ENCODE measurements at regions not wholly inside any gene's neighbourhood (a gene's known extent, or its start where the extent isn't known, plus 50 kb on each side); places are given as distances from the start of the nearest gene placed in this dataset.
"Not testable (repeated sequence)": the region's sequence is repeated elsewhere in the genome, so short reads cannot be mapped to it uniquely, and the experiment has no call there.

DNA sequence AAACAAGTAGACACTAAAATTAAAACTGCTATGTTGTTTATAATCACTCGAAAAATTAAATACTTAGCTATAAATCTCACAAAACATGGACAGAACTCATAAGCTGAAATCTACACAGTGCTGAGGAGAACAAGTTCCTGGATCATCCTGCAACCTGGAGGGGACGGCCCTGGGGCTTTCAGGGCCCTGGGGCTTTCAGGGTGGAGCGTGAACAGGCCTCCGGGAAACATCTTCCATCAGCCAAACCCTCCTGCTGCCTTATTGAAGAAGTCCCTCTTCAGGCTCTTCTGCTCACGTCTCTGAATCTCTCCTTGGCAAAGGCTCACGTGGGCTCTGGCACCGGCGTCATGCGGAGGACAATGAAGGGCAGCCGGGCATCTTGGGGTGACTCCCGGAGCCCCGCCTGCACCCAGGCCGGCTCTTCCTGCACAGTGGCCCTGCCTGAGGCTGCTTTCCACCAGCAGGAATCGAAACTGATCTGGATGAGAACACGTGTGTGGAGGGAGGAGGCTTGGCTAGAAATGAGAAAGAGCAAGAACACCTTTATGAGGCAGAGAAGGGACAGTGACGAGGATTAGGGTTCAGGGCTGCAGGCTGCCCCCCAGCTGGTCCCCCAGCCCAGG, 127.3 kb downstream of the CDRT15L2 start:
- ChIA-PET POLR2A (no interaction called here), CTCF (no interaction called here)
- H3K27me3 Mint-ChIP-seq (ENCODE audit: insufficient read depth, unreplicated experiment), result peaks cover 11% of the 10 kb centered on the region
- TF ChIP-seq, protein P1, sequence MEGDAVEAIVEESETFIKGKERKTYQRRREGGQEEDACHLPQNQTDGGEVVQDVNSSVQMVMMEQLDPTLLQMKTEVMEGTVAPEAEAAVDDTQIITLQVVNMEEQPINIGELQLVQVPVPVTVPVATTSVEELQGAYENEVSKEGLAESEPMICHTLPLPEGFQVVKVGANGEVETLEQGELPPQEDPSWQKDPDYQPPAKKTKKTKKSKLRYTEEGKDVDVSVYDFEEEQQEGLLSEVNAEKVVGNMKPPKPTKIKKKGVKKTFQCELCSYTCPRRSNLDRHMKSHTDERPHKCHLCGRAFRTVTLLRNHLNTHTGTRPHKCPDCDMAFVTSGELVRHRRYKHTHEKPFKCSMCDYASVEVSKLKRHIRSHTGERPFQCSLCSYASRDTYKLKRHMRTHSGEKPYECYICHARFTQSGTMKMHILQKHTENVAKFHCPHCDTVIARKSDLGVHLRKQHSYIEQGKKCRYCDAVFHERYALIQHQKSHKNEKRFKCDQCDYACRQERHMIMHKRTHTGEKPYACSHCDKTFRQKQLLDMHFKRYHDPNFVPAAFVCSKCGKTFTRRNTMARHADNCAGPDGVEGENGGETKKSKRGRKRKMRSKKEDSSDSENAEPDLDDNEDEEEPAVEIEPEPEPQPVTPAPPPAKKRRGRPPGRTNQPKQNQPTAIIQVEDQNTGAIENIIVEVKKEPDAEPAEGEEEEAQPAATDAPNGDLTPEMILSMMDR (IDR thresholded peaks at IDR 0.05; ENCODE audit: unreplicated experiment), result no peak
- H3K36me3 Mint-ChIP-seq (ENCODE audit: insufficient read depth, unreplicated experiment), result no peaks in the 10 kb centered on the region
- BruUV-seq (replicated peaks), result no TSS peak
- H3K4me3 Mint-ChIP-seq (ENCODE audit: unreplicated experiment), result no peak overlapping the region
- peak; percentile 15 for DNase-seq (ENCODE audit: unreplicated experiment)
- intact Hi-C loops (cut with micrococcal nuclease), result no loop called here
- no peaks in the 10 kb centered on the region for H3K9me3 Mint-ChIP-seq (ENCODE audit: unreplicated experiment)
- no peak overlapping the region for H3K27ac Mint-ChIP-seq (ENCODE audit: low read depth, unreplicated experiment)
- peaks cover 7% of the 10 kb centered on the region for H3K4me1 Mint-ChIP-seq (ENCODE audit: insufficient read depth, unreplicated experiment)

DNA sequence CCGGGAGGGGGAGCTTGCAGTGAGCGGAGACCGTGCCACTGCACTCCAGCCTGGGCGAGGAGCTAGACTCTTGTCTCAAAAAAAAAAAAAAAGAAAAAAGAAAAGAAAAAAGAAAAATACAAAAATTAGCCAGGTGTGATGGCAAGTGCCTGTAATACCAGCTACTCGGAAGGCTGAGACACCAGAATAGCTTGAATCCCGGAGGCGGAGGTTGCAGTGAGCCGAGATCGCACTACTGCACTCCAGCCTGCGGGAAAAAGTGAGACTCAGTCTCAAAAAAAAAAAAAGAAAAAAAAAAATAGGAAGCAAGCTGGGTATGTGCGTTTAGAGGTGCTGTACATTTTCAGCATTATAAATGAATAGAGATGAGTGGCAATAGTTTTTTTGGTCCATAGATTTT, 129.3 kb downstream of the CDRT15L2 start:
- CTCF ChIA-PET, result interaction anchor here (0.6 kb wide), 1 partner anchor 34 kb away, joined by 3 read pairs; no protein-coding TSS in a partner anchor
- POLR2A ChIA-PET; intact Hi-C loops (cut with micrococcal nuclease); H3K4me1 Mint-ChIP-seq (ENCODE audit: insufficient read depth, unreplicated experiment); DNase-seq (ENCODE audit: unreplicated experiment); H3K36me3 Mint-ChIP-seq (ENCODE audit: insufficient read depth, unreplicated experiment); H3K27ac Mint-ChIP-seq (ENCODE audit: low read depth, unreplicated experiment); H3K9me3 Mint-ChIP-seq (ENCODE audit: unreplicated experiment); BruUV-seq (replicated peaks); H3K4me3 Mint-ChIP-seq (ENCODE audit: unreplicated experiment): not testable (repeated sequence)
- H3K27me3 Mint-ChIP-seq (ENCODE audit: insufficient read depth, unreplicated experiment), result peaks cover 11% of the 10 kb centered on the region

DNA sequence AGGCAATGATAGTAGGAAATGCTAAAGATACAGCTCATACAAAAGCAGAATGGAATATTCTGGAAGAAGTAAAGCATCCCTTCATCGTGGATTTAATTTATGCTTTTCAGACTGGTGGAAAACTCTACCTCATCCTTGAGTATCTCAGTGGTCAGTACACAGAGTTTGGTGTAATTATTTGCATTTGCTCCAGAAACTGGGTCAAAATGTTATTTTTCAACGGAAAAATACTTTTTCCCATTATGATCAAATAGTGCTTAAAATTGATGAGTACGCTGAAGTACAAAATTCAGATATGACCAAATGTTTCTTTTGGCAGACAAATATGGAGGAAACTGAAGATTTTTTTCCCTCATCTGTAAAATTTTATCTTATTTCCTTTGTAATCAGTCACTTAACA, 137.0 kb downstream of the CDRT15L2 start:
- H3K27ac Mint-ChIP-seq (ENCODE audit: low read depth, unreplicated experiment); H3K4me1 Mint-ChIP-seq (ENCODE audit: insufficient read depth, unreplicated experiment); POLR2A ChIA-PET; intact Hi-C loops (cut with micrococcal nuclease); CTCF ChIA-PET; H3K27me3 Mint-ChIP-seq (ENCODE audit: insufficient read depth, unreplicated experiment); BruUV-seq (replicated peaks); DNase-seq (ENCODE audit: unreplicated experiment); H3K36me3 Mint-ChIP-seq (ENCODE audit: insufficient read depth, unreplicated experiment); H3K9me3 Mint-ChIP-seq (ENCODE audit: unreplicated experiment); H3K4me3 Mint-ChIP-seq (ENCODE audit: unreplicated experiment): not testable (repeated sequence)

DNA sequence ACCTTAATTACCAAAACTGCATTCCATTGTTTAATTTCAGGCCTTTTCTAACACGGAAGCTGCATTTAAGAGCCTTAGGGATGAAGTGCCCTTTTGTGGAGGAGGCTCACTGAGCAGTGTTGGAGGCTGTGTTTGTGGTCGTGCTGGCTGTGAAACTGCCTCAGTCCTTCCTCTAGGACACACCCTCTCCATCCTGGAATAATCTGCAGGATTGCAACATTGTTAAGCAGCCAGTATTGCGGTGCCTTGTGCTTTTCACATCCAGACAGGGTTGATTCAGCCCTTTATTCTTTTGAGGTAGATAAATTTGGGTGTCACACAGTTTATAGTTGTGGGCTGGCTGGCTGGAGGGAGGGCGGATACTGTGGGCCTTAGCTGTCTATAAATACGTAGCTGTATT, 141.6 kb downstream of the CDRT15L2 start:
- ChIA-PET CTCF (interaction anchor here (1.0 kb wide), 1 partner anchor 12 kb away, joined by 3 read pairs; no protein-coding TSS in a partner anchor), POLR2A (no interaction called here)
- intact Hi-C loops (cut with micrococcal nuclease), result no loop called here
- H3K4me1 Mint-ChIP-seq (ENCODE audit: insufficient read depth, unreplicated experiment), result peaks cover 6% of the 10 kb centered on the region
- DNase-seq (ENCODE audit: unreplicated experiment), result peak; percentile 55
- no peaks in the 10 kb centered on the region for H3K9me3 Mint-ChIP-seq (ENCODE audit: unreplicated experiment)
- H3K4me3 Mint-ChIP-seq (ENCODE audit: unreplicated experiment), result no peak overlapping the region
- peaks cover 11% of the 10 kb centered on the region for H3K27me3 Mint-ChIP-seq (ENCODE audit: insufficient read depth, unreplicated experiment)
- no peak overlapping the region for H3K27ac Mint-ChIP-seq (ENCODE audit: low read depth, unreplicated experiment)
- BruUV-seq (replicated peaks), result no TSS peak
- no peaks in the 10 kb centered on the region for H3K36me3 Mint-ChIP-seq (ENCODE audit: insufficient read depth, unreplicated experiment)
- TF ChIP-seq, protein P1 (IDR thresholded peaks at IDR 0.05; ENCODE audit: unreplicated experiment), result no peak

DNA sequence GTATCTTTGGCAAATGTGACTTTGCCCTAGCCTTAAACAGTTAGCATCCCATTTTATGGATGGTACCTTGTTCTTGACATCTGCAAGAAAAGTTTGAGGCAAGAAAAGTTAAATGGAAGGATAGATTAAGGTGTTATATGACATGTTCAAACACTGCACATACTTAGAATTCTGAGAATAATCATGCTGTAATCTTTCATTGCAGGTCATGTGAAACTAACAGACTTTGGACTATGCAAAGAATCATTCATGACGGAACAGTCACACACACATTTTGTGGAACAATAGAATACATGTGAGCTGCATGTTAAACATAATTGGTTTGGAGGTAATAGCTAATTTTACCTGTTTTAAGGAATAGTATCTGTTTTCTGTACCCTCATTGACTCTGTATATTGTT, 144.9 kb downstream of the CDRT15L2 start:
- H3K36me3 Mint-ChIP-seq (ENCODE audit: insufficient read depth, unreplicated experiment); H3K4me1 Mint-ChIP-seq (ENCODE audit: insufficient read depth, unreplicated experiment); BruUV-seq (replicated peaks); H3K9me3 Mint-ChIP-seq (ENCODE audit: unreplicated experiment); H3K27ac Mint-ChIP-seq (ENCODE audit: low read depth, unreplicated experiment); POLR2A ChIA-PET; DNase-seq (ENCODE audit: unreplicated experiment); intact Hi-C loops (cut with micrococcal nuclease); H3K4me3 Mint-ChIP-seq (ENCODE audit: unreplicated experiment): not testable (repeated sequence)
- peaks cover 41% of the 10 kb centered on the region for H3K27me3 Mint-ChIP-seq (ENCODE audit: insufficient read depth, unreplicated experiment)
- CTCF ChIA-PET, result interaction anchor here (0.7 kb wide), 1 partner anchor 78 kb away, joined by 3 read pairs; no protein-coding TSS in a partner anchor

DNA sequence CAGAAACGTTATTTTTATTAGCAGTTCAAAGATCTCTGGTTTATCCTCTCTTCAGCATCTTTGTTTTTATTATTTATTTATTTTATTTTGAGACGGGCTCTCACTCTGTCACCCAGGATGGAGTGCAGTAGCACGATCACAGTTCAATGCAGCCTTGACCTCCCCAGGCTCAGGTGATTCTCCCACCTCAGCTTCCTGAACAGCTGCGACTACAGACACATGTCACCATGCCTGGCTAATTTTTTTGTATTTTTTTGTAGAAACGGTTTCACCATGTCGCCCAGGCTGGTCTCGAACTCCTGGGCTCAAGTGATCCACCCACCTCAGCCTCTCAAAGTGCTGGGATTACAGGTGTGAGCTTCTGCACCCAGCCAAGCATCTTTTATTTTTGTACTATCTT, 147.7 kb downstream of the CDRT15L2 start:
- H3K4me3 Mint-ChIP-seq (ENCODE audit: unreplicated experiment); DNase-seq (ENCODE audit: unreplicated experiment); H3K36me3 Mint-ChIP-seq (ENCODE audit: insufficient read depth, unreplicated experiment); intact Hi-C loops (cut with micrococcal nuclease); H3K4me1 Mint-ChIP-seq (ENCODE audit: insufficient read depth, unreplicated experiment); H3K27ac Mint-ChIP-seq (ENCODE audit: low read depth, unreplicated experiment); H3K9me3 Mint-ChIP-seq (ENCODE audit: unreplicated experiment); CTCF ChIA-PET; BruUV-seq (replicated peaks); POLR2A ChIA-PET: not testable (repeated sequence)
- peaks cover 54% of the 10 kb centered on the region for H3K27me3 Mint-ChIP-seq (ENCODE audit: insufficient read depth, unreplicated experiment)
